NCI-H774 (cell line): ENCODE measurements at regions not wholly inside any gene's neighbourhood (a gene's known extent, or its start where the extent isn't known, plus 50 kb on each side); places are given as distances from the start of the nearest gene placed in this dataset.
A peak's percentile ranks its signal among the peaks of the same experiment; 100 is the strongest.

ENCODE experiments used
- DNase-seq: peaks from one replicate; lab custom pipeline; 2025; lab: John Stamatoyannopoulos, UW

GRCh38 chr11:113579292-113579940 lies 104.2 kb upstream of the DRD2 start:
- no peak for DNase-seq

GRCh38 chr11:113578715-113579250 lies 103.6 kb upstream of the DRD2 start:
- DNase-seq, result no peak

GRCh38 chr11:113578033-113578380 lies 102.8 kb upstream of the DRD2 start:
- DNase-seq, result no peak

- peak; percentile 47 for DNase-seq
Measured at GRCh38 chr11:113577356-113578032, 102.3 kb upstream of the DRD2 start.

DNA sequence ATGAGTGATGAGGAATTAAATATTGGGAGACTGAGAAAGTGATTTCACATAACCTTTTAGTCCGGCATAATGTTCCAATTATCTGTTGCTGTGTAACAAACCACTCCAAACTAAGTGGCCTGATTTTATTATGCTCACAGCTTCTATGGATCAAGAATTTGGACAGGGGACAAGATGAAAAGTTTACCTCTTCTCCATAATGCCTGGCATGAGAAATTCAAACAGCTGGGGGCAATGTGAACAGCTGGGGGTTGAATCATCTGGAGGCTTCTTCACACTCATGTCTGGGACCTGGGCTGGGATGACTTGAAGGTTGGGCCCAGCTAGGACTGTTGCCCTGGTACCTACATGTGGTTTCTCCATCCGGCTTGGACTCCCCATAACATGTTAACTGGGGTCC lies 99.4 kb upstream of the DRD2 start:
- DNase-seq, result no peak

GRCh38 chr11:113574171-113574570 lies 99.0 kb upstream of the DRD2 start:
- peak; percentile 16 for DNase-seq

- DNase-seq, result no peak
Measured at GRCh38 chr11:113572136-113572735, 97.0 kb upstream of the DRD2 start.

- no peak for DNase-seq
Measured at GRCh38 chr11:113571531-113571930, 96.3 kb upstream of the DRD2 start.

- DNase-seq, result no peak
Measured at GRCh38 chr11:113570906-113571305, 95.7 kb upstream of the DRD2 start.

DNA sequence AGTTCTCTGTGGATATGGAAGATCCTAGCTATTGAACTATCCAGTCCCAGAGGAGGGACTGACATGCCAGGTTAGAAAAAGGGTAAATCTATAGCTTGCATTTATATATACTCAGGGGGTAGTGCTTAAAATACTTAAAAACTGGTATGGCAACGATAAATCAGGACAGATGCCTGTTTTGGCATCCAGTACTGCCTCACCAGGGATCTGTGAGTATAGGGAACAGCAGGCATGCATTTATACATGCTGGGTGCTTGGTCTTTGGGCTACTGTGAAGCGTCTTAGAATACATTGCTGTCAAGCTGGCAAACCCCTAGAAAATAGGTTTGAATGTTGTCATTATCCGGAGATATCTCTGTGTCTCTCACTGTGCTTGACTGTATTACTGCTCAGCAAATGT lies 94.2 kb upstream of the DRD2 start:
- no peak for DNase-seq

DNA sequence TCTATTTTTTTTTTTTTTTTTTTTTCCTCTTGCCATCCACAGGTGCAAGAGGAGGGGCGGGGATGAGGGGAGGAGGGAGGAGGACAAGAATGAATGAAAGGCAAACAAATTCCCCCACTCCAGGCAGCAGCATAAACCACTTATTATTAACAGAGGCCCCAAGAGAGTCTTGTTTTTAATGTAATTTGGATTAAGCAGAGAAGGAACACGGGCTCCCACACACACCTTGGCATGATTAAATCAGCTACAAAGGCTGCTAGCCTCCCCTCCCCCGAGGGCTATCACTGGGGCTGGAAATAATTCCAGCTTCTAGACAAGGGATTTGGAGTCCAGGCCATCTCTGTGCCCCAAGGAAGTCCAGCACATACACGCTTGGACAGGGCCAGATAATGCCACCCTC lies 93.4 kb upstream of the DRD2 start:
- DNase-seq, result no peak

DNA sequence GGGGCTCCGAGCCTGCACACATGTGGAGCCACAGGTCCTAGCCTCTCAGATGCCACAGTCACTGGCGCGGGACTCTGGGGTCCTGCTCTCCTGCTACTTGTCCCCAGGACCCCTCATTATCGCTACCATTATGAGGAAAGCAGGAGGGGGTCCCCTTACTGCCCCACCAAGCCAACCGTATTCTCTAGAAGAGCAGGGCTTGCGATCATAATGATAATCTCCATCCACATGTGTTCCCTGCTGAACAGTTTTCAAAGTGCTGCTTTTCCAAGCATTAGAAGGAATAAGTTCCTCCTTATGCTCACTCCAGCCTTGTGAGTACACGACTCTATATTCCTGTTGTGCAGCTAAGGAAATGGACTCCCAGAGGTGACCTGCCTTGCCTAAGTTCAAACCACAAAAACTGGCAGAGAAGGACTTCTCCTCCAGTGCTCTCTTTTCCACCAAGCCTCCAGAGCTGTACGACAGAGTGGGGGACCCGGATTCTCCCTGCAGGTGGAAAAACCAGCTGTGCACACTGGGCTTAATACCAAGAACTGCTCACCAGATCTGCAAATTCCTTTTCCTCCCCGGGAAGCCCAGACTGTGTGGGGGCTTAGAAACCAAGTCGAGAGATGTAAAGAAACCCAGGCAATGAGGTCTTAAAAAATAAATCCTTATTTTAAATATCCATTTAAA lies 92.8 kb upstream of the DRD2 start:
- DNase-seq, result no peak

- DNase-seq, result no peak
Measured at GRCh38 chr11:113567097-113567496, 91.9 kb upstream of the DRD2 start.

DNA sequence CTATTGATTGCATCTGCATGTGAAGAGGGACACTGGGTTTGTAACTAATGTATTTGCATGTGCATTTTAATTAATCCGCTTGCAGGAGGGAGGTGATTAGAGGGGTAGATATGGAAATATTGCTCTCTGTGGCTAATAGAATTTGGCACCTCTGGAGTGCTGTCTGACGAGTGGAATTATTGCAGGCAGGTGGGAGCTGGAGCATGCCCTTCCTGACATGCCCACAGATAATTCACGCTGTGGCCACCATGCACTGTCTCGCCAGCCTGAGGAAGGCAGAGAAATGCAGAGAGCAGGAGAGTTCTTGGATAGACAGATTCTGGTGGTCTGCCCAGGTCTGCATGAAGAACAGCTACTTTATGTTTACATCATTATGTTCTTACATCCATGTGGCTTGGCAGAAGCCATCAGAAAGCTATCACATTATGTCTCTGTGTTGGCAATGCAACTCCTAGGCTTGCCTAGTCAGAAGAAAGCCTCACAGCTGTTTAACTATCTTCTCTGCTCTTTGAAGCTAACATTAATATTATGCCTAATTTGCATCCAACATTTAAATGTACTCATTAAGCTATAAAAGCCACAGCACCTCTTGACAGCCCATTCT lies 89.4 kb upstream of the DRD2 start:
- DNase-seq, result no peak

DNA sequence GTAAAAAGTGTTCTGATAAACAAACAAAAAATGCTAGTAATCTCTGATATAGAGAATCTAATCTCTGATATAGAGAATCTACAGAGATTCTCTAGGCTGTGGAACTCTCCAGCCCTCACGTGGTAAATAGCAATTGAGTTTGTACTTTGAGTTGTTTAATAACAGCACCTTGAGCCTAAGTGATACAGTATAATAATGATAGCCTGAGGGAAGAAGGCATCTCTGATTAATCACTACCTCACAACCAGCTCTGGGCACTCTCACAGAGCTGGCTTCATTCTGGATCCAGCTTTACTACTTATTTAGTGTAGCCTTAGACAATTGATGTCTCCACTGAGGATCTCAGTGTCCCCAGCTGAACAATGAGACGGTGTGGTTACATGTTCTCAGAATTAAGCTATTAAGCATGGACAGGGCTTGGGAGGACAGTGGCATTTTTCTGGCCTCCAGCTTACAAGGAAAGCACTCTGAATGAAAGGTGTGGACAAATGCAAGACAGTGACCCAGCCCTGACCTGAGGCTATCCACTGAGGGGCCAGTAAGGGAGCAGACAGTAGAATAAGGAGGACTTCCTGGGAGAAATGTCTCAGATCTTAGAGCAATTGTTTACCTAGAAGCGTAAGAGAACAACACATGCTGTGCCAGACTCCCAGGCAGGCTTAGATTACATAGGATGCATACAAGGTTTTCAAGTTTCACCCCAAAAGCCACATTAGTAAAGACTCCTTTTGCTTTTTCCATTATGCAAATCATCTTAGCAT lies 88.7 kb upstream of the DRD2 start:
- DNase-seq, result no peak

DNA sequence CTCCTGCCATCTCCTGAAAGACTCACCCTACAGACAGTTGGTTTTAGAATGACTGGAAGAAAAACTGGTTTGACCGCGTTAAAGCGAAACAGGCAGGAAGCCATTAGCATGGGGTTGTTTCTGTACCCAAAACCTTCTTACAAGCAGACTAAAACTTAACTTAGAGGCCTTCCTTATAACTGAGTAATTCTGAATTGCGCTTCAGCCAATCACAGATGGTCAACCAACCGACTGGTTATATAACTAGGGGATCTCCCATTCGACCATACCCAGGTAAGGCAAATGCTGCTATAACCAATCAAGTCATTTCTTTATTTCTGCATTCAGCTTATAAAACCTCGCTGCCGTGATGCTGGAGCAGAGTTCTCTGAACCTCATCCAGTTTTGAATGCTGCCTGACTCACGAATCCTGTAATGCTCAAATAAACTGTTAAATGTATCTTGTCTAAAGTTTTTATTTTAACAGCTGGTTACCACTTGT lies 87.8 kb upstream of the DRD2 start:
- no peak for DNase-seq

GRCh38 chr11:113562576-113562975 lies 87.4 kb upstream of the DRD2 start:
- no peak for DNase-seq

GRCh38 chr11:113557926-113558325 lies 82.7 kb upstream of the DRD2 start:
- no peak for DNase-seq

GRCh38 chr11:113556036-113556435 lies 80.8 kb upstream of the DRD2 start:
- no peak for DNase-seq

- no peak for DNase-seq
Measured at GRCh38 chr11:113555071-113555619, 79.9 kb upstream of the DRD2 start.

DNA sequence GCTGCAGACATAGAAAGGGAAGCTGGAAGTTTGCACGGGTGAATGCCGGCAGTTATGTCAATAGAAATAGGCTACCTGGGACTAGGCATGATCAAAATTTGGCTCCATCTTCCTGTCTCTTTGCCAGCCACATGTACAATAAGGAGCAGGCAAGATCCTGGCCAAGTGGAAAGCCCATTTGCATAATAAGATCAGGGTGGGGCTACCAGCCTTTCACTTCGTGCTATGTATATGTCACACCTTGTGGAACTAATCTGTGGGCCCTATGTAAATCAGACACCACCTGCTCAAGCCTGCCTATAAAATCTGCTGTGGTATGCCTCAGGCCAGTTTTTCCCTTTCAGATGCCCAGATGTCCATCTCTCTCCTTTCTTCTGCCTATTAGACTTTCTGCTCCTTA lies 79.3 kb upstream of the DRD2 start:
- no peak for DNase-seq
